HCT116 (cell line): ENCODE measurements at regions not wholly inside any gene's neighbourhood (a gene's known extent, or its start where the extent isn't known, plus 50 kb on each side); places are given as distances from the start of the nearest gene placed in this dataset.
"Not testable (repeated sequence)": the region's sequence is repeated elsewhere in the genome, so short reads cannot be mapped to it uniquely, and the experiment has no call there.

Experiments
- ATAC-seq: fragments of 200-7000 bp; cut with Tn5 transposase; 2 replicates; pipeline ENCODE4 v1.9.1; 2020; ENCODE audit warnings: mild to moderate bottlenecking, moderate library complexity
- BruUV-seq: library from RNA; stranded (reverse); fragments of 400-500 nt; replicated peaks from 2 replicates; lab custom pipeline; 2021; lab: Mats Ljungman, UMichigan
- CTCF ChIA-PET: fragments of 300-600 bp; sonication (Branson Sonifier 250); formaldehyde crosslinking; loops from one replicate; lab custom pipeline; 2021; ENCODE audit warnings: antibody characterized with exemption; lab: Charles Lee
- POLR2A ChIA-PET: fragments of 300-600, 350-600 bp; sonication (Branson Sonifier 250); formaldehyde crosslinking; loops from one replicate; lab custom pipeline; 2021; ENCODE audit warnings: antibody characterized with exemption; lab: Charles Lee
- RAD21 ChIA-PET, 2 experiments: fragments of 300-600 bp; sonication (Branson Sonifier 250); formaldehyde crosslinking; loops; one replicate each; lab custom pipeline; 2023; ENCODE audit warnings: low total read pairs in 2 of 2; ENCODE audit not compliant: uncharacterized antibody in 2 of 2, unreplicated experiment in 2 of 2, low non-redundant PET in 1 of 2; lab: Charles Lee
- DNase-seq: peaks from one replicate; pipeline ENCODE4 v3.0.0-alpha.2; 2010; ENCODE audit warnings: low read depth, low spot score
- H2AFZ ChIP-seq: fragments of 200-600 bp; shearing (Covaris generic), sonication (generic); 2 replicates; pipeline ENCODE4 v1.6.1; 2017; ENCODE audit warnings: low read depth, mixed run types, mixed read lengths, antibody characterized with exemption, low read length; ENCODE audit not compliant: poor library complexity, severe bottlenecking
- H3K27ac ChIP-seq: 2 replicates; pipeline ENCODE4 v1.5.1; 2012; ENCODE audit warnings: low read depth, low read length
- H3K27me3 ChIP-seq: fragments of 200-600 bp; sonication (generic); 2 replicates; pipeline ENCODE4 v1.6.1; 2016; ENCODE audit warnings: mixed run types, low read length, mixed read lengths; ENCODE audit not compliant: insufficient read depth
- H3K36me3 ChIP-seq, 2 experiments: fragments of 200-500 bp in 1 of 2; fragments of 200-600 bp in 1 of 2; sonication (Bioruptor generic) in 1 of 2; sonication (generic) in 1 of 2; 2 replicates each; pipeline versions ENCODE4 v1.5.1 to v1.6.1; 2014 to 2016; ENCODE audit warnings: low read length in 2 of 2, inconsistent platforms in 1 of 2, mixed read lengths in 1 of 2, mixed run types in 1 of 2; ENCODE audit not compliant: insufficient read depth in 2 of 2, control insufficient read depth in 1 of 2
- H3K4me1 ChIP-seq, 2 experiments: fragments of 200-600 bp in 1 of 2; sonication (generic) in 1 of 2; 2 replicates each; pipeline versions ENCODE4 v1.5.1 to v1.6.1; 2012 to 2017; ENCODE audit warnings: low read length in 2 of 2, inconsistent platforms in 1 of 2, mild to moderate bottlenecking in 1 of 2, mixed read lengths in 1 of 2, mixed run types in 1 of 2, moderate library complexity in 1 of 2; ENCODE audit not compliant: insufficient read depth in 2 of 2, control insufficient read depth in 1 of 2
- H3K4me2 ChIP-seq: fragments of 200-600 bp; sonication (generic); 2 replicates; pipeline ENCODE4 v1.6.1; 2017; ENCODE audit warnings: mixed run types, low read length, mixed read lengths
- H3K4me3 ChIP-seq, 2 experiments: fragments of 200-600 bp in 1 of 2; sonication (generic) in 1 of 2; replicated peaks in 1 of 2; 2 replicates each; pipeline ENCODE4 v1.5.1; 2011 to 2016; ENCODE audit warnings: low read length in 2 of 2, control low read depth in 1 of 2, low read depth in 1 of 2, mild to moderate bottlenecking in 1 of 2, mixed read lengths in 1 of 2, mixed run types in 1 of 2
- H3K79me2 ChIP-seq: fragments of 200-600 bp; sonication (generic); 2 replicates; pipeline ENCODE4 v1.6.1; 2017; ENCODE audit warnings: mild to moderate bottlenecking, mixed run types, low read length, moderate library complexity, mixed read lengths; ENCODE audit not compliant: insufficient read depth
- H3K9ac ChIP-seq: fragments of 200-600 bp; sonication (generic); 2 replicates; pipeline ENCODE4 v1.6.1; 2016; ENCODE audit warnings: low read length, mixed read lengths
- H3K9me2 ChIP-seq: fragments of 200-600 bp; sonication (generic), shearing (Covaris generic); 2 replicates; pipeline ENCODE4 v1.6.1; 2017; ENCODE audit warnings: mixed run types, mild to moderate bottlenecking, moderate library complexity; ENCODE audit not compliant: insufficient read depth
- H3K9me3 ChIP-seq, 2 experiments: fragments of 200-500 bp in 1 of 2; fragments of 200-600 bp in 1 of 2; sonication (Bioruptor generic) in 1 of 2; sonication (generic) in 1 of 2; 2 replicates each; pipeline ENCODE4 v1.6.1; 2014 to 2017; ENCODE audit warnings: low read length in 2 of 2, mixed read lengths in 2 of 2, inconsistent platforms in 1 of 2, low read depth in 1 of 2, mild to moderate bottlenecking in 1 of 2, mixed run types in 1 of 2, moderate library complexity in 1 of 2; ENCODE audit not compliant: control insufficient read depth in 1 of 2, insufficient read depth in 1 of 2
- H4K20me1 ChIP-seq: fragments of 200-600 bp; sonication (generic), shearing (Covaris generic); 2 replicates; pipeline ENCODE4 v1.6.1; 2017; ENCODE audit warnings: mixed run types, mild to moderate bottlenecking, moderate library complexity; ENCODE audit not compliant: insufficient read depth
- ATF3 ChIP-seq: IDR thresholded peaks from 2 replicates; pipeline ENCODE4 v1.6.1; 2012
- CTCF ChIP-seq, 3 experiments: fragments of 200-600 bp in 1 of 3; sonication (generic) in 1 of 3; IDR thresholded peaks in 2 of 3; conservative IDR thresholded peaks in 1 of 3; 2 replicates each; pipeline ENCODE4 v1.5.1; 2012 to 2017; ENCODE audit warnings: low read depth in 2 of 3, low read length in 2 of 3, antibody characterized with exemption in 1 of 3, borderline replicate concordance in 1 of 3, control low read depth in 1 of 3, mild to moderate bottlenecking in 1 of 3, mixed read lengths in 1 of 3, mixed run types in 1 of 3, moderate library complexity in 1 of 3; ENCODE audit not compliant: insufficient read depth in 1 of 3
- ELF1 ChIP-seq: IDR thresholded peaks from 2 replicates; pipeline ENCODE4 v1.6.1; 2012; ENCODE audit warnings: low read depth, borderline replicate concordance
- MAX ChIP-seq: IDR thresholded peaks from 2 replicates; pipeline ENCODE4 v1.6.1; 2012
- POLR2A ChIP-seq: IDR thresholded peaks from 2 replicates; pipeline ENCODE4 v1.7.0; 2011; ENCODE audit warnings: borderline replicate concordance; ENCODE audit not compliant: insufficient read depth, insufficient read length; ENCODE audit errors: extremely low read depth
- SIN3A ChIP-seq: IDR thresholded peaks from 2 replicates; pipeline ENCODE4 v1.6.1; 2012; ENCODE audit warnings: low read depth
- SP1 ChIP-seq: IDR thresholded peaks from 2 replicates; pipeline ENCODE4 v1.6.1; 2012; ENCODE audit warnings: low read depth
- YY1 ChIP-seq: IDR thresholded peaks from 2 replicates; pipeline ENCODE4 v1.6.1; 2011; ENCODE audit warnings: low read length, low read depth, moderate library complexity, mild to moderate bottlenecking; ENCODE audit not compliant: insufficient replicate concordance; ENCODE audit errors: extremely low read depth
- ZFX ChIP-seq: fragments of 450-650 bp; IDR thresholded peaks from 2 replicates; pipeline ENCODE4 v1.6.1; 2017
- intact Hi-C: fragments of 100-400 bp; cut with micrococcal nuclease; formaldehyde crosslinking; loops from 2 replicates; pipeline ENCODE4 v1.10.0; 2022

GRCh38 chr11:12058425-12059115 is 50.1 kb upstream of the DKK3 start:
- Histone ChIP-seq H3K9me3 (no peaks in the 10 kb centered on the region), H4K20me1 (no peaks in the 10 kb centered on the region), H3K9ac (no peak overlapping the region), H3K4me2 (no peak overlapping the region), H2AFZ (no peak overlapping the region), H3K36me3 (no peaks in the 10 kb centered on the region), H3K79me2 (no peaks in the 10 kb centered on the region), H3K4me1 (peaks cover 0 to 2% of the 10 kb centered on the region in 2 experiments; a peak in 1 of 4 replicates), H3K27me3 (no peaks in the 10 kb centered on the region), H3K27ac (no peak overlapping the region), H3K9me2 (no peaks in the 10 kb centered on the region), H3K4me3 (no peak overlapping the region)
- ATAC-seq (no peak), DNase-seq (no peak)
- intact Hi-C loops = no loop called here
- POLR2A ChIA-PET = no interaction called here
- RAD21 ChIA-PET = no interaction called here
- TF ChIP-seq SP1 = no peak
- no peak for TF ChIP-seq ZFX
- TF ChIP-seq MAX = no peak
- TF ChIP-seq CTCF (IDR thresholded peaks at IDR 0.05 in 2 of 3, conservative IDR thresholded peaks at IDR 0.05 in 1 of 3; ENCODE audit: borderline replicate concordance in 1 of 3, insufficient read depth in 1 of 3, low read depth in 2 of 3, low read length in 2 of 3) = no peak
- TF ChIP-seq ATF3 = no peak
- no peak for TF ChIP-seq YY1
- no peak for TF ChIP-seq POLR2A
- TF ChIP-seq ELF1 = no peak
- no peak for TF ChIP-seq SIN3A
- no TSS peak for BruUV-seq
- CTCF ChIA-PET = no interaction called here

- H3K4me2 ChIP-seq, CTCF ChIA-PET, POLR2A ChIA-PET, H4K20me1 ChIP-seq, intact Hi-C loops, RAD21 ChIA-PET, H3K4me1 ChIP-seq, H3K9ac ChIP-seq, H3K36me3 ChIP-seq, H3K27ac ChIP-seq, H3K9me2 ChIP-seq, H3K4me3 ChIP-seq, ATAC-seq, DNase-seq, BruUV-seq, H3K9me3 ChIP-seq, H3K79me2 ChIP-seq, H3K27me3 ChIP-seq, H2AFZ ChIP-seq: not testable (repeated sequence)
These were observed 50.7 kb upstream of the DKK3 start for GRCh38 chr11:12059144-12059543.
